K562 (cell line): ENCODE measurements at regions not wholly inside any gene's neighbourhood (a gene's known extent, or its start where the extent isn't known, plus 50 kb on each side); places are given as distances from the start of the nearest gene placed in this dataset.

ENCODE experiments used
- BCL6 ChIP-seq: fragments of 250-450 bp; sonication (Bioruptor Pico); IDR thresholded peaks from 2 replicates; pipeline ENCODE4 v1.4.0; 2020
- CCAR2 ChIP-seq: fragments of 200-400 bp; formaldehyde crosslinking; IDR thresholded peaks from 2 replicates; pipeline ENCODE4 v1.6.1; 2017; ENCODE audit warnings: mild to moderate bottlenecking, low read depth, low read length
- CHAMP1 ChIP-seq: fragments of 450-650 bp; IDR thresholded peaks from 2 replicates; pipeline ENCODE4 v1.6.1; 2016; ENCODE audit warnings: mild to moderate bottlenecking
- CREB3 ChIP-seq: fragments of 450-650 bp; conservative IDR thresholded peaks from 2 replicates; pipeline ENCODE4 v1.6.1; 2016; ENCODE audit warnings: missing genetic modification characterization, low read depth, mild to moderate bottlenecking, missing compliant biosample characterization, moderate library complexity
- E2F3 ChIP-seq: fragments of 250-450 bp; sonication (Bioruptor Pico); IDR thresholded peaks from 2 replicates; pipeline ENCODE4 v1.4.0; 2020; ENCODE audit warnings: mild to moderate bottlenecking
- NFE2L1 ChIP-seq: fragments of 450-650 bp; IDR thresholded peaks from 2 replicates; pipeline ENCODE4 v1.6.1; 2016; ENCODE audit warnings: missing genetic modification characterization, low read depth, mild to moderate bottlenecking, missing compliant biosample characterization, moderate library complexity, borderline replicate concordance
- NFXL1 ChIP-seq: fragments of 450-650 bp; formaldehyde crosslinking; IDR thresholded peaks from 2 replicates; pipeline ENCODE4 v1.4.0; 2021; ENCODE audit warnings: mild to moderate bottlenecking
- POLR2H ChIP-seq: IDR thresholded peaks from 2 replicates; pipeline ENCODE4 v1.6.1; 2016; ENCODE audit warnings: missing genetic modification characterization, low read depth, mild to moderate bottlenecking, control low read depth, missing compliant biosample characterization, moderate library complexity
- RAD51 ChIP-seq: fragments of 450-650 bp; IDR thresholded peaks from 2 replicates; pipeline ENCODE4 v1.7.1; 2016; ENCODE audit warnings: low read depth, mild to moderate bottlenecking, borderline replicate concordance
- SNRNP70 ChIP-seq: fragments of 200-400 bp; formaldehyde crosslinking; optimal IDR thresholded peaks from 2 replicates; pipeline ENCODE3; 2017; ENCODE audit warnings: low read depth, low read length
- TOE1 ChIP-seq, 2 experiments: fragments of 450-650 bp in 1 of 2; sonication (generic) in 1 of 2; formaldehyde crosslinking in 1 of 2; IDR thresholded peaks; 2 replicates each; pipeline versions ENCODE4 v1.7.1 to v1.8.0; 2016 to 2022; ENCODE audit warnings: borderline replicate concordance in 2 of 2, mild to moderate bottlenecking in 2 of 2, antibody characterized with exemption in 1 of 2, inconsistent platforms in 1 of 2, low read depth in 1 of 2, missing genetic modification reagents in 1 of 2, moderate library complexity in 1 of 2
- ZFX ChIP-seq: sonication (generic); formaldehyde crosslinking; IDR thresholded peaks from 2 replicates; pipeline ENCODE4 v1.8.0; 2022; ENCODE audit warnings: mild to moderate bottlenecking, missing genetic modification reagents, moderate library complexity
- ZNF140 ChIP-seq: fragments of 250-450 bp; sonication (Bioruptor Pico); IDR thresholded peaks from 2 replicates; pipeline ENCODE4 v1.8.0; 2021; ENCODE audit warnings: moderate library complexity, mild to moderate bottlenecking, inconsistent platforms
- TF ChIP-seq, protein P1 (sequence below): sonication (generic); formaldehyde crosslinking; IDR thresholded peaks from 2 replicates; pipeline ENCODE4 v1.8.1; 2023; ENCODE audit warnings: mild to moderate bottlenecking, missing genetic modification reagents
- TF ChIP-seq, protein P2 (sequence below): sonication (generic); formaldehyde crosslinking; IDR thresholded peaks from 2 replicates; pipeline ENCODE4 v1.4.0; 2020; ENCODE audit warnings: mild to moderate bottlenecking, missing genetic modification reagents

- TF ChIP-seq CHAMP1 (no peak), NFE2L1 (tag) (no peak), ZFX (CRISPR knock-in tag) (peak; percentile 31; the same call in 1 of the 2 replicates), POLR2H (tag) (peak; percentile 62; the same call in 1 of the 2 replicates), ZNF140 (CRISPR knock-in tag) (no peak), SNRNP70 (no peak), E2F3 (CRISPR knock-in tag) (no peak), NFXL1 (CRISPR knock-in tag) (no peak), CREB3 (no peak), CCAR2 (no peak), RAD51 (no peak), TOE1 (IDR thresholded peaks at IDR 0.05; ENCODE audit: borderline replicate concordance) (peak; percentile 56; the same call in 1 of the 2 replicates), TOE1 (CRISPR knock-in tag; IDR thresholded peaks at IDR 0.05; ENCODE audit: borderline replicate concordance, low read depth) (no peak), BCL6 (CRISPR knock-in tag) (no peak)
- TF ChIP-seq, protein P1, sequence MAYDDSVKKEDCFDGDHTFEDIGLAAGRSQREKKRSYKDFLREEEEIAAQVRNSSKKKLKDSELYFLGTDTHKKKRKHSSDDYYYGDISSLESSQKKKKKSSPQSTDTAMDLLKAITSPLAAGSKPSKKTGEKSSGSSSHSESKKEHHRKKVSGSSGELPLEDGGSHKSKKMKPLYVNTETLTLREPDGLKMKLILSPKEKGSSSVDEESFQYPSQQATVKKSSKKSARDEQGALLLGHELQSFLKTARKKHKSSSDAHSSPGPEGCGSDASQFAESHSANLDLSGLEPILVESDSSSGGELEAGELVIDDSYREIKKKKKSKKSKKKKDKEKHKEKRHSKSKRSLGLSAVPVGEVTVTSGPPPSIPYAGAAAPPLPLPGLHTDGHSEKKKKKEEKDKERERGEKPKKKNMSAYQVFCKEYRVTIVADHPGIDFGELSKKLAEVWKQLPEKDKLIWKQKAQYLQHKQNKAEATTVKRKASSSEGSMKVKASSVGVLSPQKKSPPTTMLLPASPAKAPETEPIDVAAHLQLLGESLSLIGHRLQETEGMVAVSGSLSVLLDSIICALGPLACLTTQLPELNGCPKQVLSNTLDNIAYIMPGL (CRISPR knock-in tag), result 0 out of 2 replicates have a peak, but pooled peaks have one; percentile 16
- TF ChIP-seq, protein P2, sequence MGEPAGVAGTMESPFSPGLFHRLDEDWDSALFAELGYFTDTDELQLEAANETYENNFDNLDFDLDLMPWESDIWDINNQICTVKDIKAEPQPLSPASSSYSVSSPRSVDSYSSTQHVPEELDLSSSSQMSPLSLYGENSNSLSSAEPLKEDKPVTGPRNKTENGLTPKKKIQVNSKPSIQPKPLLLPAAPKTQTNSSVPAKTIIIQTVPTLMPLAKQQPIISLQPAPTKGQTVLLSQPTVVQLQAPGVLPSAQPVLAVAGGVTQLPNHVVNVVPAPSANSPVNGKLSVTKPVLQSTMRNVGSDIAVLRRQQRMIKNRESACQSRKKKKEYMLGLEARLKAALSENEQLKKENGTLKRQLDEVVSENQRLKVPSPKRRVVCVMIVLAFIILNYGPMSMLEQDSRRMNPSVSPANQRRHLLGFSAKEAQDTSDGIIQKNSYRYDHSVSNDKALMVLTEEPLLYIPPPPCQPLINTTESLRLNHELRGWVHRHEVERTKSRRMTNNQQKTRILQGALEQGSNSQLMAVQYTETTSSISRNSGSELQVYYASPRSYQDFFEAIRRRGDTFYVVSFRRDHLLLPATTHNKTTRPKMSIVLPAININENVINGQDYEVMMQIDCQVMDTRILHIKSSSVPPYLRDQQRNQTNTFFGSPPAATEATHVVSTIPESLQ (CRISPR knock-in tag), result no peak
Measured at GRCh38 chr1:65067491-65068201, 80.4 kb upstream of the AK4 start (continued).
